MM.1S (cell line): ENCODE measurements at regions not wholly inside any gene's neighbourhood (a gene's known extent, or its start where the extent isn't known, plus 50 kb on each side); places are given as distances from the start of the nearest gene placed in this dataset.

ENCODE experiments used
- DNase-seq: peaks from one replicate; pipeline ENCODE4 v3.0.0-alpha.2; 2015
- H2AFZ ChIP-seq: fragments of 300-600 bp; sonication (generic); 2 replicates; pipeline ENCODE4 v1.6.0; 2016; ENCODE audit warnings: antibody characterized with exemption, low read length
- H3F3A ChIP-seq: fragments of 300-600 bp; sonication (generic); 2 replicates; pipeline ENCODE4 v1.6.1; 2016; ENCODE audit warnings: mild to moderate bottlenecking, antibody characterized with exemption, low read length, moderate library complexity, mixed read lengths; ENCODE audit not compliant: insufficient read depth
- H3K27ac ChIP-seq: fragments of 300-600 bp; sonication (generic); 2 replicates; pipeline ENCODE4 v1.5.1; 2016; ENCODE audit warnings: mild to moderate bottlenecking, low read length
- H3K27me3 ChIP-seq: fragments of 300-600 bp; sonication (generic); replicated peaks from 2 replicates; pipeline ENCODE4 v1.6.0; 2016; ENCODE audit warnings: low read length; ENCODE audit not compliant: insufficient read depth
- H3K36me3 ChIP-seq: fragments of 300-600 bp; sonication (generic); replicated peaks from 2 replicates; pipeline ENCODE4 v1.6.1; 2016; ENCODE audit warnings: mild to moderate bottlenecking, low read length, mixed read lengths; ENCODE audit not compliant: insufficient read depth
- H3K4me1 ChIP-seq: fragments of 300-600 bp; sonication (generic); 2 replicates; pipeline ENCODE4 v1.6.1; 2016; ENCODE audit warnings: low read length, mixed read lengths
- H3K4me2 ChIP-seq: fragments of 300-600 bp; sonication (generic); 2 replicates; pipeline ENCODE4 v1.6.0; 2016; ENCODE audit warnings: low read depth, low read length
- H3K4me3 ChIP-seq: fragments of 300-600 bp; sonication (generic); 2 replicates; pipeline ENCODE4 v1.5.1; 2016; ENCODE audit warnings: low read length, mixed read lengths
- H3K79me2 ChIP-seq: fragments of 300-600 bp; sonication (generic); 2 replicates; pipeline ENCODE4 v1.6.1; 2016; ENCODE audit warnings: mixed run types, low read length, mixed read lengths
- H3K9ac ChIP-seq: fragments of 300-600 bp; sonication (generic); 2 replicates; pipeline ENCODE4 v1.6.1; 2016; ENCODE audit warnings: low read length, mixed read lengths
- H3K9me2 ChIP-seq: fragments of 300-600 bp; sonication (generic); replicated peaks from 2 replicates; pipeline ENCODE4 v1.6.1; 2016; ENCODE audit warnings: mild to moderate bottlenecking, low read length, mixed read lengths; ENCODE audit not compliant: insufficient read depth
- H3K9me3 ChIP-seq: fragments of 300-600 bp; sonication (generic); replicated peaks from 2 replicates; pipeline ENCODE4 v1.6.1; 2016; ENCODE audit warnings: mild to moderate bottlenecking, low read length, mixed read lengths; ENCODE audit not compliant: insufficient read depth
- H4K20me1 ChIP-seq: fragments of 300-600 bp; sonication (generic); 2 replicates; pipeline ENCODE4 v1.6.1; 2016; ENCODE audit warnings: mild to moderate bottlenecking, low read length, moderate library complexity, mixed read lengths; ENCODE audit not compliant: insufficient read depth
- CTCF ChIP-seq: fragments of 300-600 bp; sonication (generic); IDR thresholded peaks from 2 replicates; pipeline ENCODE4 v1.5.1; 2016; ENCODE audit warnings: antibody characterized with exemption, low read length, mixed read lengths
- EZH2 ChIP-seq: fragments of 300-600 bp; sonication (generic); optimal IDR thresholded peaks from 2 replicates; pipeline ENCODE3; 2017; ENCODE audit warnings: low read depth, mild to moderate bottlenecking, antibody characterized with exemption, low read length, mixed read lengths
- EZH2phosphoT487 ChIP-seq: fragments of 300-600 bp; sonication (generic); IDR thresholded peaks from 2 replicates; pipeline ENCODE4 v1.6.1; 2018; ENCODE audit warnings: antibody characterized with exemption, low read length

GRCh38 chr3:139099968-139100817 is 55.5 kb upstream of the PRR23C start:
- no peak overlapping the region for H3K27ac ChIP-seq
- no peaks in the 10 kb centered on the region for H3K27me3 ChIP-seq
- H3K79me2 ChIP-seq = no peaks in the 10 kb centered on the region
- no peaks in the 10 kb centered on the region for H3F3A ChIP-seq
- no peaks in the 10 kb centered on the region for H3K9me2 ChIP-seq
- 0 out of 2 replicates have a peak, but pooled peaks cover 5% of the 10 kb centered on the region for H3K4me1 ChIP-seq
- H4K20me1 ChIP-seq = no peaks in the 10 kb centered on the region
- no peaks in the 10 kb centered on the region for H3K36me3 ChIP-seq
- H3K9me3 ChIP-seq = no peaks in the 10 kb centered on the region
- no peak overlapping the region for H3K4me2 ChIP-seq
- no peak overlapping the region for H3K9ac ChIP-seq
- H3K4me3 ChIP-seq = no peak overlapping the region
- no peak overlapping the region for H2AFZ ChIP-seq
- TF ChIP-seq EZH2phosphoT487 (no peak), CTCF (no peak), EZH2 (no peak)
- DNase-seq = no peak

- no peaks in the 10 kb centered on the region for H3K36me3 ChIP-seq
- no peaks in the 10 kb centered on the region for H3K9me2 ChIP-seq
- H3K27me3 ChIP-seq = no peaks in the 10 kb centered on the region
- no peaks in the 10 kb centered on the region for H3F3A ChIP-seq
- H3K4me1 ChIP-seq = 0 out of 2 replicates have a peak, but pooled peaks cover 5% of the 10 kb centered on the region
- no peak overlapping the region for H3K27ac ChIP-seq
- no peak overlapping the region for H2AFZ ChIP-seq
- DNase-seq = no peak
- no peaks in the 10 kb centered on the region for H4K20me1 ChIP-seq
- no peak overlapping the region for H3K4me2 ChIP-seq
- H3K79me2 ChIP-seq = no peaks in the 10 kb centered on the region
- H3K9ac ChIP-seq = no peak overlapping the region
- H3K9me3 ChIP-seq = no peaks in the 10 kb centered on the region
- TF ChIP-seq EZH2phosphoT487 (no peak), EZH2 (no peak), CTCF (no peak)
- H3K4me3 ChIP-seq = no peak overlapping the region
These were observed 56.1 kb upstream of the PRR23C start for GRCh38 chr3:139100821-139101220.

- no peak overlapping the region for H3K4me2 ChIP-seq
These were observed 56.7 kb upstream of the PRR23C start for GRCh38 chr3:139101396-139101795.

GRCh38 chr3:139103484-139103883 is 58.8 kb upstream of the PRR23C start:
- no peaks in the 10 kb centered on the region for H3K9me2 ChIP-seq
- H3K4me3 ChIP-seq = no peak overlapping the region
- no peak overlapping the region for H2AFZ ChIP-seq
- no peaks in the 10 kb centered on the region for H3F3A ChIP-seq
- no peaks in the 10 kb centered on the region for H3K4me1 ChIP-seq
- no peak for DNase-seq
- no peaks in the 10 kb centered on the region for H3K9me3 ChIP-seq
- H3K4me2 ChIP-seq = no peak overlapping the region
- H3K27ac ChIP-seq = no peak overlapping the region
- no peaks in the 10 kb centered on the region for H3K27me3 ChIP-seq
- H3K36me3 ChIP-seq = no peaks in the 10 kb centered on the region
- no peak for TF ChIP-seq EZH2phosphoT487
- TF ChIP-seq CTCF = no peak
- no peak overlapping the region for H3K9ac ChIP-seq
- no peaks in the 10 kb centered on the region for H4K20me1 ChIP-seq
- H3K79me2 ChIP-seq = no peaks in the 10 kb centered on the region

More at GRCh38 chr3:139101396-139101795, 56.7 kb upstream of the PRR23C start:
- H4K20me1 ChIP-seq = no peaks in the 10 kb centered on the region
- H2AFZ ChIP-seq = no peak overlapping the region
- 0 out of 2 replicates have a peak, but pooled peaks cover 5% of the 10 kb centered on the region for H3K4me1 ChIP-seq
- H3K9ac ChIP-seq = no peak overlapping the region
- H3K27me3 ChIP-seq = no peaks in the 10 kb centered on the region
- H3K79me2 ChIP-seq = no peaks in the 10 kb centered on the region
- no peak for DNase-seq
- no peak overlapping the region for H3K27ac ChIP-seq
- H3K36me3 ChIP-seq = no peaks in the 10 kb centered on the region
- no peak for TF ChIP-seq EZH2phosphoT487
- TF ChIP-seq EZH2 = no peak
- no peaks in the 10 kb centered on the region for H3K9me3 ChIP-seq
- no peak overlapping the region for H3K4me3 ChIP-seq
- no peaks in the 10 kb centered on the region for H3K9me2 ChIP-seq
- H3F3A ChIP-seq = no peaks in the 10 kb centered on the region
